Right lobe of liver (tissue), 4 donors: ENCODE measurements at regions not wholly inside any gene's neighbourhood (a gene's known extent, or its start where the extent isn't known, plus 50 kb on each side); places are given as distances from the start of the nearest gene placed in this dataset.

Experiments
- CTCF ChIP-seq, 4 donors: fragments of 200-600 bp in 3 of 4; fragments of 450-650 bp in 1 of 4; IDR thresholded peaks; one replicate each; pipeline versions ENCODE4 v1.5.1 to v1.8.0; 2016 to 2022; ENCODE audit warnings: antibody characterized with exemption in 4 of 4, mild to moderate bottlenecking in 2 of 4
- POLR2A ChIP-seq: fragments of 450-650 bp; IDR thresholded peaks from one replicate; pipeline ENCODE4 v1.6.1; 2017; ENCODE audit warnings: antibody characterized with exemption, mild to moderate bottlenecking
- donor health status: DM: no; HTN: no; CAD: no.
- donor health status: DM: no; HTN: no; CAD: no.
- donor health status: DM: no; HTN: yes; CAD: no.

DNA sequence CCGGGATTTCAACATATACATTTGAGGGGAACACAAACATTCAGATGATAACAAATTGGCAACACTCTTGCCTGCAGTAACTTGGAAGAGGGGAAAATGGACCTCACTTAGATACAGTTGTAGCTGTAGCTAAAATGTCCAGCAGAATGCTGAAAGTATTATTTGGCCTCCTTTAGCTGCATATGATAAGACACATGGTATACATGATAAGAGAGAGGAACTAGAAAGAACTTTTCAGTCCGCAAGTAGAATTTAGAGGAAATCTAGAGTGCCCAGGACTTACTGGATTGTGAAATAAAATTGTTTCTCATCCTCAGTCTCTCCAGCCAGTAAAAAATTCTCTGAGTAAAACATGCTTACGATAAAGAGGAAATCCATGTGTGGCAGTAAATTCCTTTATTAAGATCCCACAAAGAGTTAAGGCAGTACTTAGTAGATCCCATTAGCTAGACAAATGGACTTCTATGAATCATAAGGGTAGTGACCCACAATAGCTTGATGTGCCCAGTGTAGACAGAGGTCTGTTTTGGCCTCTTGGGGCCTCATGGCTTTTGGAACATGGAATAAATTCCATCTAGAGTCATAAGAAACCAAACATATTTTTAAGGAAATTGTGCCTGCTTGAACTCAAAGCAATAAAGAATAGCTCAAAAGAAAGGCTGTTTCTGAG is 87.9 kb upstream of the RBM24 start:
- TF ChIP-seq CTCF (IDR thresholded peaks at IDR 0.05) = no peak
- TF ChIP-seq POLR2A = no peak
